ENCODE measurements at regions not wholly inside any gene's neighbourhood (a gene's known extent, or its start where the extent isn't known, plus 50 kb on each side); places are given as distances from the start of the nearest gene placed in this dataset.

DNA sequence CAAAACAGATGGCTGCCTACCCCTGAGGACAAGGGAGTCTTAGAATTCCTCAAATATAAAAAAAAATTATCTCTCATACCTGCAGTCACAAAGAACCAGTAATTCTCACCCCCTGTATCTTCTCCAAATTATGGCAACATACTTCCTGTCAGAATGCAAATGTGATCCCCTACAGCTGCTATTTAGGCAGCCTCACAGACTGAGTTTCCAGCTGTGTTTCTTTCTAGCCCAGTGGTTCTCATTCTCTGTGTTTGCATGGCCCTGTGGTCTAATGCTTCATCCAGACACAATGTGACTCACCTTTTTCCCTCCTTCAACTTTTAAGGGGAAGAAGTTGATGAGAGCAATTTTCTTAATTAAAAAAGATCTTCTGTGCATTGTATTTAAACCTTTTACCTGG, 726.3 kb downstream of the TSN start:
- H3K4me1 ChIP-seq (ENCODE audit: insufficient read depth): no peaks in the 10 kb centered on the region
- no peaks in the 10 kb centered on the region for H3K27me3 ChIP-seq
- no peak overlapping the region for H3K27ac ChIP-seq
- intact Hi-C loops (cut with DNase I): no loop called here
- TF ChIP-seq POLR2A (IDR thresholded peaks at IDR 0.05) (no peak), EP300 (IDR thresholded peaks at IDR 0.05) (no peak)
- TF ChIP-seq, protein P1, sequence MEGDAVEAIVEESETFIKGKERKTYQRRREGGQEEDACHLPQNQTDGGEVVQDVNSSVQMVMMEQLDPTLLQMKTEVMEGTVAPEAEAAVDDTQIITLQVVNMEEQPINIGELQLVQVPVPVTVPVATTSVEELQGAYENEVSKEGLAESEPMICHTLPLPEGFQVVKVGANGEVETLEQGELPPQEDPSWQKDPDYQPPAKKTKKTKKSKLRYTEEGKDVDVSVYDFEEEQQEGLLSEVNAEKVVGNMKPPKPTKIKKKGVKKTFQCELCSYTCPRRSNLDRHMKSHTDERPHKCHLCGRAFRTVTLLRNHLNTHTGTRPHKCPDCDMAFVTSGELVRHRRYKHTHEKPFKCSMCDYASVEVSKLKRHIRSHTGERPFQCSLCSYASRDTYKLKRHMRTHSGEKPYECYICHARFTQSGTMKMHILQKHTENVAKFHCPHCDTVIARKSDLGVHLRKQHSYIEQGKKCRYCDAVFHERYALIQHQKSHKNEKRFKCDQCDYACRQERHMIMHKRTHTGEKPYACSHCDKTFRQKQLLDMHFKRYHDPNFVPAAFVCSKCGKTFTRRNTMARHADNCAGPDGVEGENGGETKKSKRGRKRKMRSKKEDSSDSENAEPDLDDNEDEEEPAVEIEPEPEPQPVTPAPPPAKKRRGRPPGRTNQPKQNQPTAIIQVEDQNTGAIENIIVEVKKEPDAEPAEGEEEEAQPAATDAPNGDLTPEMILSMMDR (IDR thresholded peaks at IDR 0.05): no peak
- H3K36me3 ChIP-seq: no peaks in the 10 kb centered on the region
- H3K9me3 ChIP-seq: no peaks in the 10 kb centered on the region
- no peak overlapping the region for H3K4me3 ChIP-seq
- no peak for DNase-seq

DNA sequence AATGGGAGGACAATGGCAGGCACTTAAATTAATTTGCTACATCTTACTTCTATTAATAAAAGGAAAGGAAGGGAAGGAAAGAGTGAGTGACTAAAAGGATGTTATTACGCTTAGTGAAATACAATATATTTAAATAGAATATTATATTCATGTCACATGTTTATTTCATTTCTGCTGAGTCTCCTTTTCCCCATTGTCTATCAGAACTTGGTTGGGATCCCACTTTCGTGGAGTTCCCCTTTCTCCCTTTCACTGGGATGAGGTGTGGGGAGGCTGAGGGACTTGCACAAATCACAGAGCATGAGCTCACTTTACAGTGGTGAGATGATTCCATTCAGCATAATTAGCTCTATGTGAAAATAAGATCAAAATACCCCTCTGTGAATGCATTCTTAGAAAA, 730.6 kb downstream of the TSN start:
- WGBS, 3 donors: 77 to 81% (median 77%) methylated on average over 2 of the region's 2 CpGs
- Histone ChIP-seq H3K27me3 (no peaks in the 10 kb centered on the region), H3K9me3 (no peaks in the 10 kb centered on the region), H3K36me3 (no peaks in the 10 kb centered on the region), H3K4me1 (ENCODE audit: insufficient read depth) (no peaks in the 10 kb centered on the region), H3K27ac (no peak overlapping the region), H3K4me3 (no peak overlapping the region)
- intact Hi-C loops (cut with DNase I): no loop called here
- TF ChIP-seq POLR2A (IDR thresholded peaks at IDR 0.05): no peak
- TF ChIP-seq, protein P1 (IDR thresholded peaks at IDR 0.05): no peak
- TF ChIP-seq EP300 (IDR thresholded peaks at IDR 0.05): no peak
- no peak for DNase-seq

DNA sequence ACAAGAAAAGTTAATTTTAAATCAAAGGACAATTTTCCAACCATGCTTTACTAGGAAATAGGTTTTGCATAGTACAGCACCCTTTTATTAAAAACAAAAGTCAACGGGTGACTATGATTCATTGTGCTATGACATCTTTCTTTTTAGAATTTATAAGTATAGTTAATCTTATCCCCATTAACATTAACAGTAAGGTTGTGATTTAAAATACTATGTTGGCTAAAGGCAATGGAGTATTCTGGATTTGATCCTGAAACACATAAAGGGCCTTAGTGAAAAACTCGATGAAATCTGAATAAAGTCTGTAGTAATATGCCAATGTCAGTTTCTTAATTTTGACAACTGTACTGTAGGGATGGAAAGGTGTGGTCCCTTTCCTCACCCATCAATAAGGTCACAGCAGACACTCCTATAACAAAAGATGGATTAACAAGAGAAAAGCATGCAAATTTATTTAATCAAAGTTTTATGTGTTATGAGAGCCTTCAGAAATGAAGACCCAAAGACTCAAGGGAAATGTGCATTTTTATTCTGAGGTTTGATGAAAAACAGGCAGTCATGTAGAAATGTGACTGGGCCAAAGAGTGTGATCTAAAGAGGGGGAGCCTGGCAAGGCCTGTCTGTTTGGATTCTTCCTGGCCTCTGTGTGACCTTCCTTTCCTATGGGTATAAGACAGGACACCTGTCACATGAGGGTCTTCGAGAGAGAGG, 731.4 kb downstream of the TSN start:
- no peak for DNase-seq
- Histone ChIP-seq H3K4me3 (no peak overlapping the region), H3K27ac (no peak overlapping the region), H3K36me3 (no peaks in the 10 kb centered on the region), H3K4me1 (ENCODE audit: insufficient read depth) (no peaks in the 10 kb centered on the region), H3K27me3 (no peaks in the 10 kb centered on the region), H3K9me3 (no peaks in the 10 kb centered on the region)
- 41 to 50% (median 42%) methylated on average over 3 of the region's 3 CpGs for WGBS, 3 donors
- TF ChIP-seq, protein P1 (IDR thresholded peaks at IDR 0.05): no peak
- TF ChIP-seq EP300 (IDR thresholded peaks at IDR 0.05) (no peak), POLR2A (IDR thresholded peaks at IDR 0.05) (no peak)
- intact Hi-C loops (cut with DNase I): no loop called here

DNA sequence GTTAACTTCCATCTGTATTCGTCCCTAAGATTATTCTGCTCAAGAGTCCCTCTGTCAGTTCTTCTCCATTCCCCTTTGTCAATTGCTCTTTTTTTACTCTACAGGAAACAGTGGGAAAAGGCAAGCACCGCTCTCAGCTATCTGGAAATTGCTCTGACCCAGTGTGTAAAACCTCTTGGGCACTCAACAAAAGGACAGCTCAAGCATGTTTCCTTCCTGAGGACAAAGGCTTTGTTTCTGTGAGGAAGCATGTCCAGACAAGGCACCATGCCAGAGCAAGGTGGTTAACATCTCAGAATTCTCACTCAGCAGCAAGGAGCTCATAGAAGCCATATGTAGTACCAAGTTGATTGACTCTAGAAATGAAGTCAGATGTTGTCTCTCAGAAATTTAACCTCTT, 735.6 kb downstream of the TSN start:
- Histone ChIP-seq H3K4me1 (ENCODE audit: insufficient read depth) (no peaks in the 10 kb centered on the region), H3K36me3 (no peaks in the 10 kb centered on the region), H3K27ac (no peak overlapping the region), H3K27me3 (no peaks in the 10 kb centered on the region), H3K9me3 (no peaks in the 10 kb centered on the region), H3K4me3 (no peak overlapping the region)
- no peak for DNase-seq
- intact Hi-C loops (cut with DNase I): no loop called here
- TF ChIP-seq EP300 (IDR thresholded peaks at IDR 0.05) (no peak), POLR2A (IDR thresholded peaks at IDR 0.05) (no peak)
- TF ChIP-seq, protein P1 (IDR thresholded peaks at IDR 0.05): no peak
- WGBS, 3 donors: 76 to 85% (median 76%) methylated on average over 2 of the region's 2 CpGs

Data from ovary (tissue), 7 donors.